Prostate gland (tissue), 2 donors: ENCODE measurements at regions not wholly inside any gene's neighbourhood (a gene's known extent, or its start where the extent isn't known, plus 50 kb on each side); places are given as distances from the start of the nearest gene placed in this dataset.

Source experiments
- POLR2A ChIP-seq: fragments of 450-650 bp; IDR thresholded peaks from one replicate; pipeline ENCODE4 v1.6.1; 2016; ENCODE audit warnings: antibody characterized with exemption, mild to moderate bottlenecking
- POLR2AphosphoS5 ChIP-seq: sonication (generic); formaldehyde crosslinking; IDR thresholded peaks from one replicate; pipeline ENCODE4 v1.6.1; 2017; ENCODE audit warnings: antibody characterized with exemption
- TF ChIP-seq, protein P1 (sequence below), 4 experiments: fragments of 200-600 bp in 2 of 4; fragments of 450-650 bp in 2 of 4; sonication (generic) in 2 of 4; IDR thresholded peaks; 1 replicate in 3 of 4; 2 replicates in 1 of 4; pipeline ENCODE4 v1.5.1; 2016 to 2019; ENCODE audit warnings: antibody characterized with exemption in 4 of 4, mild to moderate bottlenecking in 2 of 4, moderate library complexity in 2 of 4

DNA sequence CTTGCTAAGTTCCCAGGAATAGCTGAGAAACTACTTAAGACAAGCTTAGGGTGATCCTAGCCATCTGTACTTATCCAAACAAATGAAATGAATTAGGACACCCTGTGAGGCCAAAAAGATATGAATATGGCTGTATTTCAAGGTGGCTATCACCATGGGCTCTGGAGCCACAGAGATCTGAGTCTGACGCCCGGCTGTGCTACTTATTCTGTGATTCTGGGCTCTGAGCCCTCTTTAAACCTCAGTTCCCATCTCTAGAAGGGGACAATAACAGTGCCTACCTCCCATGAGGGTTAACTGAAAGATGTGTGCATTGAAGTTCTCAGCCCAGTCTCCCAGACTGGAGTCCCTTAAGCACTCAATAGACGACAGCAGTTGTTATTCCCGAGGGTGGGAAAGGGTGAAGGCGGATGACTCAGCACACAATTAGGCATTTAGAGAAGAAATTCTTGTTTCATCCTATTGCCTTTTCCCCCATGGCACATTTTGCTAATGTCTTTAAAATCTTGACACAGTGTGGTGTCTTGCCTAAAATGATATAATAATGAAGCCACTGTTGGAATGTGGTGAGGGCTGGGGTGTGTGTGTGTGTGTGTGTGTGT, 132.5 kb downstream of the ADAMTS15 start:
- TF ChIP-seq, protein P1, sequence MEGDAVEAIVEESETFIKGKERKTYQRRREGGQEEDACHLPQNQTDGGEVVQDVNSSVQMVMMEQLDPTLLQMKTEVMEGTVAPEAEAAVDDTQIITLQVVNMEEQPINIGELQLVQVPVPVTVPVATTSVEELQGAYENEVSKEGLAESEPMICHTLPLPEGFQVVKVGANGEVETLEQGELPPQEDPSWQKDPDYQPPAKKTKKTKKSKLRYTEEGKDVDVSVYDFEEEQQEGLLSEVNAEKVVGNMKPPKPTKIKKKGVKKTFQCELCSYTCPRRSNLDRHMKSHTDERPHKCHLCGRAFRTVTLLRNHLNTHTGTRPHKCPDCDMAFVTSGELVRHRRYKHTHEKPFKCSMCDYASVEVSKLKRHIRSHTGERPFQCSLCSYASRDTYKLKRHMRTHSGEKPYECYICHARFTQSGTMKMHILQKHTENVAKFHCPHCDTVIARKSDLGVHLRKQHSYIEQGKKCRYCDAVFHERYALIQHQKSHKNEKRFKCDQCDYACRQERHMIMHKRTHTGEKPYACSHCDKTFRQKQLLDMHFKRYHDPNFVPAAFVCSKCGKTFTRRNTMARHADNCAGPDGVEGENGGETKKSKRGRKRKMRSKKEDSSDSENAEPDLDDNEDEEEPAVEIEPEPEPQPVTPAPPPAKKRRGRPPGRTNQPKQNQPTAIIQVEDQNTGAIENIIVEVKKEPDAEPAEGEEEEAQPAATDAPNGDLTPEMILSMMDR (IDR thresholded peaks at IDR 0.05), result no peak
- TF ChIP-seq POLR2AphosphoS5, result no peak
- TF ChIP-seq POLR2A, result no peak
